ENCODE measurements at regions not wholly inside any gene's neighbourhood (a gene's known extent, or its start where the extent isn't known, plus 50 kb on each side); places are given as distances from the start of the nearest gene placed in this dataset.

DNA sequence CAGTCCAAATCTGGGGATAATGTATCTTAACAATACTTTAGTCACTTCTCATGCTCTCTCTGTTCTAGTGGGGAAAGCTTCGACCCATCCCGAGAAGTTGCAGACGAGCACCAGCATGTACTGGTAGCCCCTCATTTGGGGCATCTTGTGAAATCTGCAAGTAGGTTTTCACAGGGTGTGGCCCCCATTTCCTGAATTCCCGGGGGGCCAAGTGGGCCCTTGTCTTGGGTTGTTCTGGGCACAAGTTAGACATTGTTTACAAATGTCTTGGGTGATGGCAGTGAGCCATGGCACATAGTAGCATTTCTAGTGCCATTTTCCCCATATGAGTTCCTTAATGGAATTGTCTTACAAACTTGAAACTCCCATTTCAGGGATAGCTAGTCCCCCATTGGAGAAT, 216.7 kb upstream of the KCND2 start:
- no TSS peak for BruUV-seq (replicated peaks)
- H4K8ac ChIP-seq (ENCODE audit: low read depth in 2 of 2, low read length in 2 of 2): peak overlapping the region in 1 of 2 experiments; percentile 45; a peak in 1 of 4 replicates
- no peak overlapping the region for H3K9ac ChIP-seq (ENCODE audit: low read depth, low read length)
- no CpG with 5 or more reads among the region's 4 CpGs for WGBS, 2 experiments (ENCODE audit: extremely low coverage in 2 of 2, insufficient read length in 1 of 2)
- H2AFZ ChIP-seq (replicated peaks; ENCODE audit: low read length, poor library complexity): no peak overlapping the region
- peak overlapping the region; percentile 100 for H2BK5ac ChIP-seq (ENCODE audit: low read depth, low read length, poor library complexity, severe bottlenecking)
- 0 out of 2 replicates have a peak, but pooled peaks cover 3% of the 10 kb centered on the region for H3K9me1 ChIP-seq (ENCODE audit: insufficient read depth, low read length)
- dilution Hi-C loops (cut with HindIII; ENCODE audit: low sequenced_read_pairs, unreplicated experiment): no loop called here
- H3K4me2 ChIP-seq (ENCODE audit: low read depth, low read length): no peak overlapping the region
- ChIA-PET POLR2A (ENCODE audit: unreplicated experiment) (no interaction called here), CTCF (interaction anchor here (1.2 kb wide), 1 partner anchor 123 kb away, joined by 3 read pairs; no protein-coding TSS in a partner anchor)
- H4K5ac ChIP-seq (ENCODE audit: low read depth, low read length): peak overlapping the region; percentile 90; the same call in 1 of the 2 replicates
- H3K4me1 ChIP-seq (ENCODE audit: control insufficient read depth, insufficient read depth, low read length): peaks cover 24% of the 10 kb centered on the region
- no peaks in the 10 kb centered on the region for H3K79me1 ChIP-seq (ENCODE audit: low read depth in 1 of 2, low read length in 2 of 2)
- H3K27ac ChIP-seq (ENCODE audit: insufficient read depth, low read length): no peak overlapping the region
- H3K27me3 ChIP-seq (ENCODE audit: control insufficient read depth, insufficient read depth, low read length): no peaks in the 10 kb centered on the region
- H3K9me3 ChIP-seq (ENCODE audit: control insufficient read depth, insufficient read depth, low read length): no peaks in the 10 kb centered on the region
- intact Hi-C loops (cut with micrococcal nuclease): loop anchor here (10.0 kb wide), 1 partner anchor 91 kb away; no protein-coding TSS in a partner anchor
- H2AK5ac ChIP-seq (ENCODE audit: low read depth, low read length): no peak overlapping the region; the same call in 1 of the 2 replicates
- peak overlapping the region; percentile 99 for H2BK120ac ChIP-seq (ENCODE audit: low read depth, low read length)
- peak overlapping the region; percentile 99; the same call in 1 of the 2 replicates for H3K18ac ChIP-seq (ENCODE audit: low read depth, low read length)
- 0 out of 2 replicates have a peak overlapping the region, but pooled peaks have one; percentile 8 for H3K14ac ChIP-seq (replicated peaks; ENCODE audit: low read depth, low read length)
- no peak for ATAC-seq (ENCODE audit: low read depth)
- H2AK9ac ChIP-seq (replicated peaks; ENCODE audit: low read depth, low read length, poor library complexity): no peak overlapping the region
- H2BK15ac ChIP-seq (ENCODE audit: low read depth, low read length): peak overlapping the region; percentile 95; the same call in 2 of the 3 replicates
- no peak overlapping the region for H3K56ac ChIP-seq (ENCODE audit: extremely low read depth, insufficient read depth, low read length)
- no peak overlapping the region for H3K4me3 ChIP-seq (ENCODE audit: insufficient read depth, low read depth, low read length)
- H2BK20ac ChIP-seq (ENCODE audit: low read depth, low read length): peak overlapping the region; percentile 96
- in situ Hi-C loops (cut with MboI; ENCODE audit: low sequenced_read_pairs): no loop called here
- no peak for DNase-seq
- H4K20me1 ChIP-seq (ENCODE audit: insufficient read depth, low read length): no peaks in the 10 kb centered on the region
- peak overlapping the region; percentile 97; the same call in 1 of the 2 replicates for H3K4ac ChIP-seq (ENCODE audit: low read depth, low read length)
- H3K36me3 ChIP-seq (ENCODE audit: control insufficient read depth, insufficient read depth, low read length): no peaks in the 10 kb centered on the region
- TF ChIP-seq CEBPB (IDR thresholded peaks at IDR 0.05; ENCODE audit: low read depth, low read length) (no peak), FOS (IDR thresholded peaks at IDR 0.05; ENCODE audit: low read depth, low read length) (no peak), CHD1 (IDR thresholded peaks at IDR 0.05; ENCODE audit: low read depth, low read length) (no peak), POLR2A (IDR thresholded peaks at IDR 0.05; ENCODE audit: low read depth, low read length) (no peak), NFE2L2 (IDR thresholded peaks at IDR 0.05; ENCODE audit: low read depth, low read length) (no peak), BHLHE40 (IDR thresholded peaks at IDR 0.05; ENCODE audit: low read depth, low read length) (no peak), MAFK (IDR thresholded peaks at IDR 0.05; ENCODE audit: low read depth, low read length) (no peak), SMC3 (IDR thresholded peaks at IDR 0.05; ENCODE audit: low read depth, low read length) (no peak), MAZ (IDR thresholded peaks at IDR 0.05; ENCODE audit: borderline replicate concordance, low read depth, low read length) (no peak), RFX5 (IDR thresholded peaks at IDR 0.05; ENCODE audit: low read depth, low read length) (no peak), MXI1 (IDR thresholded peaks at IDR 0.05; ENCODE audit: borderline replicate concordance, low read depth, low read length) (no peak), RAD21 (IDR thresholded peaks at IDR 0.05; ENCODE audit: low read length) (no peak), RCOR1 (IDR thresholded peaks at IDR 0.05; ENCODE audit: insufficient replicate concordance, low read length) (no peak)
- TF ChIP-seq, protein P1, sequence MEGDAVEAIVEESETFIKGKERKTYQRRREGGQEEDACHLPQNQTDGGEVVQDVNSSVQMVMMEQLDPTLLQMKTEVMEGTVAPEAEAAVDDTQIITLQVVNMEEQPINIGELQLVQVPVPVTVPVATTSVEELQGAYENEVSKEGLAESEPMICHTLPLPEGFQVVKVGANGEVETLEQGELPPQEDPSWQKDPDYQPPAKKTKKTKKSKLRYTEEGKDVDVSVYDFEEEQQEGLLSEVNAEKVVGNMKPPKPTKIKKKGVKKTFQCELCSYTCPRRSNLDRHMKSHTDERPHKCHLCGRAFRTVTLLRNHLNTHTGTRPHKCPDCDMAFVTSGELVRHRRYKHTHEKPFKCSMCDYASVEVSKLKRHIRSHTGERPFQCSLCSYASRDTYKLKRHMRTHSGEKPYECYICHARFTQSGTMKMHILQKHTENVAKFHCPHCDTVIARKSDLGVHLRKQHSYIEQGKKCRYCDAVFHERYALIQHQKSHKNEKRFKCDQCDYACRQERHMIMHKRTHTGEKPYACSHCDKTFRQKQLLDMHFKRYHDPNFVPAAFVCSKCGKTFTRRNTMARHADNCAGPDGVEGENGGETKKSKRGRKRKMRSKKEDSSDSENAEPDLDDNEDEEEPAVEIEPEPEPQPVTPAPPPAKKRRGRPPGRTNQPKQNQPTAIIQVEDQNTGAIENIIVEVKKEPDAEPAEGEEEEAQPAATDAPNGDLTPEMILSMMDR (conservative IDR thresholded peaks at IDR 0.05; ENCODE audit: low read depth, low read length): no peak
- TF ChIP-seq, protein P2, sequence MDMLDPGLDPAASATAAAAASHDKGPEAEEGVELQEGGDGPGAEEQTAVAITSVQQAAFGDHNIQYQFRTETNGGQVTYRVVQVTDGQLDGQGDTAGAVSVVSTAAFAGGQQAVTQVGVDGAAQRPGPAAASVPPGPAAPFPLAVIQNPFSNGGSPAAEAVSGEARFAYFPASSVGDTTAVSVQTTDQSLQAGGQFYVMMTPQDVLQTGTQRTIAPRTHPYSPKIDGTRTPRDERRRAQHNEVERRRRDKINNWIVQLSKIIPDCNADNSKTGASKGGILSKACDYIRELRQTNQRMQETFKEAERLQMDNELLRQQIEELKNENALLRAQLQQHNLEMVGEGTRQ (IDR thresholded peaks at IDR 0.05; ENCODE audit: low read depth, low read length): no peak
- TF ChIP-seq, protein P3, sequence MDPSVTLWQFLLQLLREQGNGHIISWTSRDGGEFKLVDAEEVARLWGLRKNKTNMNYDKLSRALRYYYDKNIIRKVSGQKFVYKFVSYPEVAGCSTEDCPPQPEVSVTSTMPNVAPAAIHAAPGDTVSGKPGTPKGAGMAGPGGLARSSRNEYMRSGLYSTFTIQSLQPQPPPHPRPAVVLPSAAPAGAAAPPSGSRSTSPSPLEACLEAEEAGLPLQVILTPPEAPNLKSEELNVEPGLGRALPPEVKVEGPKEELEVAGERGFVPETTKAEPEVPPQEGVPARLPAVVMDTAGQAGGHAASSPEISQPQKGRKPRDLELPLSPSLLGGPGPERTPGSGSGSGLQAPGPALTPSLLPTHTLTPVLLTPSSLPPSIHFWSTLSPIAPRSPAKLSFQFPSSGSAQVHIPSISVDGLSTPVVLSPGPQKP (IDR thresholded peaks at IDR 0.05; ENCODE audit: borderline replicate concordance, low read depth, low read length): no peak
- H3K23ac ChIP-seq (ENCODE audit: low read depth, low read length): no peak overlapping the region
- 0 out of 2 replicates have a peak overlapping the region, but pooled peaks have one; percentile 45 for H4K91ac ChIP-seq (ENCODE audit: insufficient read depth, low read depth, low read length)

Data from IMR-90 (cell line).